ENCODE measurements at regions not wholly inside any gene's neighbourhood (a gene's known extent, or its start where the extent isn't known, plus 50 kb on each side); places are given as distances from the start of the nearest gene placed in this dataset.

- FAIRE-seq, result no peak
Observed at GRCh38 chr22:49026494-49027367, 800.9 kb downstream of the BRD1 start.

GRCh38 chr22:49025791-49026493 is 801.7 kb downstream of the BRD1 start:
- no peak for FAIRE-seq

GRCh38 chr22:49024775-49025440 is 802.8 kb downstream of the BRD1 start:
- no peak for FAIRE-seq

- no peak for FAIRE-seq
Observed at GRCh38 chr22:49023879-49024774, 803.5 kb downstream of the BRD1 start.

GRCh38 chr22:49023161-49023878 is 804.4 kb downstream of the BRD1 start:
- no peak for FAIRE-seq

GRCh38 chr22:49022816-49023160 is 804.9 kb downstream of the BRD1 start:
- no peak for FAIRE-seq

- FAIRE-seq, result no peak
Observed at GRCh38 chr22:49021926-49022815, 805.5 kb downstream of the BRD1 start.

GRCh38 chr22:49021131-49021925 is 806.3 kb downstream of the BRD1 start:
- FAIRE-seq, result no peak

GRCh38 chr22:49019737-49020713 is 807.6 kb downstream of the BRD1 start:
- FAIRE-seq, result no peak

- no peak for FAIRE-seq
Observed at GRCh38 chr22:49018601-49019000, 809.1 kb downstream of the BRD1 start.

- FAIRE-seq, result no peak
Observed at GRCh38 chr22:49017482-49018329, 810.0 kb downstream of the BRD1 start.

GRCh38 chr22:49016909-49017481 is 810.7 kb downstream of the BRD1 start:
- FAIRE-seq, result no peak

GRCh38 chr22:49015993-49016908 is 811.4 kb downstream of the BRD1 start:
- FAIRE-seq, result no peak

- no peak for FAIRE-seq
Observed at GRCh38 chr22:49015459-49015858, 812.2 kb downstream of the BRD1 start.

GRCh38 chr22:49014227-49015201 is 813.2 kb downstream of the BRD1 start:
- no peak for FAIRE-seq
